Neuron (in vitro differentiated cells): ENCODE measurements at regions not wholly inside any gene's neighbourhood (a gene's known extent, or its start where the extent isn't known, plus 50 kb on each side); places are given as distances from the start of the nearest gene placed in this dataset.

Experiments
- H2AFZ ChIP-seq: one replicate; pipeline ENCODE4 v1.6.1; 2013; ENCODE audit warnings: low read depth, mild to moderate bottlenecking, inconsistent platforms, low read length, moderate library complexity
- H3K27me3 ChIP-seq: one replicate; pipeline ENCODE4 v1.6.1; 2013; ENCODE audit warnings: low read length; ENCODE audit not compliant: insufficient read depth
- H3K36me3 ChIP-seq: one replicate; pipeline ENCODE4 v1.6.1; 2013; ENCODE audit warnings: low read length; ENCODE audit not compliant: insufficient read depth
- H3K4me1 ChIP-seq: one replicate; pipeline ENCODE4 v1.6.1; 2013; ENCODE audit warnings: low read length; ENCODE audit not compliant: insufficient read depth
- H3K4me3 ChIP-seq: 2 replicates; pipeline ENCODE4 v1.5.1; 2013; ENCODE audit warnings: mild to moderate bottlenecking, low read length, moderate library complexity
- H3K9me3 ChIP-seq: one replicate; pipeline ENCODE4 v1.6.1; 2013; ENCODE audit warnings: low read length

- Histone ChIP-seq H3K36me3 (no peaks in the 10 kb centered on the region), H3K4me3 (no peak overlapping the region), H3K4me1 (peaks cover 11% of the 10 kb centered on the region), H3K9me3 (no peaks in the 10 kb centered on the region), H2AFZ (no peak overlapping the region), H3K27me3 (no peaks in the 10 kb centered on the region)
Measured at GRCh38 chr2:216320852-216321251, 51.4 kb downstream of the MARCHF4 start.

- Histone ChIP-seq H3K4me1 (peaks cover 18% of the 10 kb centered on the region), H3K36me3 (no peaks in the 10 kb centered on the region), H2AFZ (no peak overlapping the region)
Measured at GRCh38 chr2:216319771-216320170, 52.5 kb downstream of the MARCHF4 start.

DNA sequence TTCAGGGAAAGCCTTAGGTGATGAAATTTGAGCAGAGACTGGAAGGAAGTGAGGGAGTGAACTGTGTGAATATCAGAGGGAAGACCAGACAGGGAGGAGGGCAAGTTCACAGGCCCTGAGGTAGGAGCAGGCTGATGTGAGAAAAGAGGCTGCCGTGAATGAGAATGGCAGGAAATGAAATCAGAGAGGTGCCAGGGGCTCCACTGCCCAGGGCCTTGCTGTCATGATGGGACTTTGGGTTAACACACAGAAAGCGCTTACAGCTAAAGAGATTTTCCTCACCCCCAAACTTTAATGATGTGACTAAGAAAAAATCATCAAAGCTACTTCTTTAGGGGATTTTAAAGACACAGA lies 53.8 kb downstream of the MARCHF4 start:
- no peaks in the 10 kb centered on the region for H3K36me3 ChIP-seq
- peaks cover 20% of the 10 kb centered on the region for H3K4me1 ChIP-seq
- no peak overlapping the region for H3K4me3 ChIP-seq
- H2AFZ ChIP-seq, result no peak overlapping the region
- H3K27me3 ChIP-seq, result no peaks in the 10 kb centered on the region
- H3K9me3 ChIP-seq, result no peaks in the 10 kb centered on the region

More at GRCh38 chr2:216319771-216320170, 52.5 kb downstream of the MARCHF4 start:
- Histone ChIP-seq H3K27me3 (no peaks in the 10 kb centered on the region), H3K9me3 (no peaks in the 10 kb centered on the region), H3K4me3 (no peak overlapping the region)

- Histone ChIP-seq H3K4me1 (peaks cover 20% of the 10 kb centered on the region), H3K36me3 (no peaks in the 10 kb centered on the region), H3K4me3 (no peak overlapping the region)
Measured at GRCh38 chr2:216317831-216318520, 54.3 kb downstream of the MARCHF4 start.

DNA sequence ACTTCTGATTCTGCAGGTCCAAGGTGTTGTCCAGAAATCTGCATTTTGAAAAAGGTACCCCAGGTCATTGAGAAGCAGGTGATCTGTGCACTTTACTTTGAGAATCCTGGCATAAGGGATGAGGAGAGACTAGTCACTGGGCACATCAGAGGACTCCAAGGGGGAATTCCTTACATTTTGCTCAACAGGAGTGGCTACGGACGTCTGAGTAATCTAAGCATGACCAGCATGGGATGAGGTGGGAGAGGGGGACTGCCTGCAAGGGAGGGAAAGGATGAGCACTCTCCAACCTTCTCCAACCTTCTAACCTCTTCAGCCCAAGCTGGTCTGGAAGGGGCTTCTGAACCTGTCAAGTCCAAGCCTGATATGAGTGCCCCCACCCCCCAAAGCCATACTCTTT lies 55.5 kb downstream of the MARCHF4 start:
- peaks cover 20% of the 10 kb centered on the region for H3K4me1 ChIP-seq
- H3K9me3 ChIP-seq, result no peaks in the 10 kb centered on the region
- H3K27me3 ChIP-seq, result no peaks in the 10 kb centered on the region
- H3K36me3 ChIP-seq, result no peaks in the 10 kb centered on the region
- no peak overlapping the region for H3K4me3 ChIP-seq
- H2AFZ ChIP-seq, result no peak overlapping the region

More at GRCh38 chr2:216317831-216318520, 54.3 kb downstream of the MARCHF4 start:
- Histone ChIP-seq H3K9me3 (no peaks in the 10 kb centered on the region), H2AFZ (no peak overlapping the region), H3K27me3 (no peaks in the 10 kb centered on the region)

GRCh38 chr2:216315802-216316603 lies 56.3 kb downstream of the MARCHF4 start:
- Histone ChIP-seq H3K27me3 (no peaks in the 10 kb centered on the region), H3K9me3 (no peaks in the 10 kb centered on the region), H2AFZ (no peak overlapping the region), H3K4me3 (peak overlapping the region; percentile 15), H3K4me1 (peaks cover 20% of the 10 kb centered on the region), H3K36me3 (no peaks in the 10 kb centered on the region)

DNA sequence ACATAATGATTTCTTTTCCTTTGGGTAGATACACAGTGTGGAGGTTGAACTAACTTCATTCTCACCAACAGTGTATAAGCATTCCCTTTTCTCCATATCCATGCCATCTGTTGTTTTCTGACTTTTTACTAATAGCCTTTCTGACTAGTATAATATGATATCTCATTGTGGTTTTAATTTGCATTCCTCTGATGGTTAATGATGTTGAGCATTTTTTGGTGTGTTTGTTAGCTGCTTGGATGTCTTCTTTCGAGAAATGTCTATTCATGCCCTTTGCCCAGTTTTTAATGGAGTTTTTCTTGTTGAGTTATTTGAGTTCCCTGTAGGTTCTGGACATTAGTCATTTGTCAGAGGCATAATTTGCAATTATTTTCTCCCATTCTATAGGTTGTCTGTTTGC lies 59.8 kb downstream of the MARCHF4 start:
- Histone ChIP-seq H3K4me3 (no peak overlapping the region), H3K27me3 (peaks cover 3% of the 10 kb centered on the region), H2AFZ (no peak overlapping the region), H3K9me3 (no peaks in the 10 kb centered on the region), H3K4me1 (peaks cover 17% of the 10 kb centered on the region), H3K36me3 (no peaks in the 10 kb centered on the region)

DNA sequence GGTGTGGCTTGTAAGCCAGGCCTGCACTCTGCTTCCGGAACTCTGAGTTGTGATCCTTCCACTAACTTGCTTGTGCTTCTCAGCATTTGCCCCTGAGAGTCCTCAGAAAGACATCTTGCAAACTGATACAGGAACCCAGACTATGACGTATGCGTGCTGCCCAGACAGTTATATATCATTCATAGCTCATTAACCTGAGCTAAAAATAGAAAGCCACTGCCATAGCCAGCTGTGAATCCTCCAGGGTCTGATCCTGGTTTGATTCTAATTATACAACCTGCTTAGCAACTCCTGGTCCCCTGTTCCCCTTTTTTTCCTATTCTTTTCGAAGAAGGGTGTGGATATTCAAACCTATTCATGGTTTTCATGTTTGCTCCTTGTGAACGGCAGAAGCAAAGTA lies 63.7 kb downstream of the MARCHF4 start:
- no peaks in the 10 kb centered on the region for H3K4me1 ChIP-seq
- no peak overlapping the region for H2AFZ ChIP-seq
- peaks cover 3% of the 10 kb centered on the region for H3K27me3 ChIP-seq
- no peaks in the 10 kb centered on the region for H3K9me3 ChIP-seq
- H3K4me3 ChIP-seq, result no peak overlapping the region
- no peaks in the 10 kb centered on the region for H3K36me3 ChIP-seq

DNA sequence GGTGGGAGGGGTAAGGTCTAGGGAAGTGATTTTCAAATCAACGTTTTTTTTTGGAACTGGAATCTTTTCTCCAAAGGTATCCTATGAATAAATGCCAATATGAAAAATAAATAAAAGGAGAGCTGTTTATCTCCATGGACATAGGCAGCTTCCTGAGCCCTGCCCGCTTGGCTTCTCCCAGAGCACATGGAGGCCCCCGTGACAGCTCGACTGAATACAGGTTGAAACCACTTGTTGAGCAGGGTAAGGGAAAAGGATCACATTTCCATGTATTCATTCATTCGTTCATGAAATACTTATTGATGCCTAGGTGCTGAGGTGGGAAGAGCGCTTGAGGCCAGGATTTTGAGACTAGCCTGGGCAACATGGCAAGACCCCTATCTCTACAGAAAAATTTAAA lies 64.8 kb downstream of the MARCHF4 start:
- Histone ChIP-seq H3K4me1 (no peaks in the 10 kb centered on the region), H3K27me3 (peaks cover 3% of the 10 kb centered on the region), H2AFZ (no peak overlapping the region), H3K9me3 (no peaks in the 10 kb centered on the region), H3K4me3 (no peak overlapping the region), H3K36me3 (no peaks in the 10 kb centered on the region)

GRCh38 chr2:216306868-216307267 lies 65.4 kb downstream of the MARCHF4 start:
- Histone ChIP-seq H3K27me3 (peaks cover 3% of the 10 kb centered on the region), H3K36me3 (no peaks in the 10 kb centered on the region), H3K4me1 (no peaks in the 10 kb centered on the region), H3K4me3 (no peak overlapping the region), H3K9me3 (no peaks in the 10 kb centered on the region), H2AFZ (no peak overlapping the region)

- H3K4me3 ChIP-seq, result no peak overlapping the region
- no peaks in the 10 kb centered on the region for H3K36me3 ChIP-seq
- no peaks in the 10 kb centered on the region for H3K4me1 ChIP-seq
- H3K27me3 ChIP-seq, result peaks cover 3% of the 10 kb centered on the region
- no peaks in the 10 kb centered on the region for H3K9me3 ChIP-seq
- no peak overlapping the region for H2AFZ ChIP-seq
Measured at GRCh38 chr2:216305574-216305973, 66.7 kb downstream of the MARCHF4 start.

DNA sequence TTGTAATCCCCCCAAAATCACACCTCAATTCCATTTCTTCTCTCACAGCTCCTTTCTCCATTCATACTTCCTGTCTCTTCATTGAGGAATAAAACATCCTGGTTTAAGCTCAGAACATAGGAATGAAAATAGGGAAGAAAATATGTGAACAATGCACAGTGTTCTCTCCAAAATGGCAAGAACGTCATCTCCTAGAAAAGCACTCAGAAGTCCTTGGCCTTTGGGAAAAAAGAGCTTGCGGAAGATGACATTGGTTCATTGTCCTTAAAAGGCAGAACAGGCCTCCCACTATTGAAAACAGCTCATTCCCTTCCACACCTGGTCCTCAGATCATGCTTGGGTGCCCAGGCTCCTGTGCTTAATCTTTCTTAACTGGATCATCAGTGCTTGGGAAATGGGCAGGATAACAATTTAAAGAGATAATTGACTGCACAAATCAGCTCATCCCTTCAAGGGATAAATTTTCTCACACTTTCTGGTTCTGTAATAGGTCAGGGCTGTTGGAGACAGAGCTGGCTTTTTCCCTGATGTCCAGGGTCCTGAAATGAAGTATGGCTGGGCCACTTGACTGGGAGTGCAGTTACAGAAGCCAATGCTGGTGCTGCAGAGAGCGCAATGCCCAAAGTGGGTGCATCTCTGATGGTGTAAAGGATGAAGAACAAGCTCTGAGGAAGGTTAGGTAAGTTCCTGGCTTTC lies 69.2 kb downstream of the MARCHF4 start:
- Histone ChIP-seq H3K4me3 (no peak overlapping the region), H3K4me1 (no peaks in the 10 kb centered on the region), H3K36me3 (no peaks in the 10 kb centered on the region), H2AFZ (no peak overlapping the region), H3K9me3 (no peaks in the 10 kb centered on the region), H3K27me3 (no peaks in the 10 kb centered on the region)

- Histone ChIP-seq H3K36me3 (no peaks in the 10 kb centered on the region), H3K4me3 (no peak overlapping the region), H2AFZ (no peak overlapping the region), H3K4me1 (no peaks in the 10 kb centered on the region), H3K9me3 (no peaks in the 10 kb centered on the region), H3K27me3 (no peaks in the 10 kb centered on the region)
Measured at GRCh38 chr2:216300906-216301305, 71.4 kb downstream of the MARCHF4 start.
